Activated naive CD4-positive, alpha-beta T cell treated with anti-CD3 and anti-CD28 coated beads for 36 hours (primary cell): ENCODE measurements at regions not wholly inside any gene's neighbourhood (a gene's known extent, or its start where the extent isn't known, plus 50 kb on each side); places are given as distances from the start of the nearest gene placed in this dataset.

ENCODE experiments used
- CTCF ChIA-PET: fragments of 350-600 bp; sonication (Branson Sonifier 250); formaldehyde crosslinking; loops from one replicate; lab custom pipeline; 2021; ENCODE audit warnings: antibody characterized with exemption; lab: Charles Lee
- DNase-seq: peaks from one replicate; pipeline ENCODE4 v3.0.0-alpha.2; 2020
- H3K27ac Mint-ChIP-seq: one replicate; pipeline ENCODE4 v1.8.0; 2021; ENCODE audit warnings: mild to moderate bottlenecking, mixed read lengths
- H3K27me3 Mint-ChIP-seq: one replicate; pipeline ENCODE4 v1.8.0; 2021; ENCODE audit warnings: low read depth, mixed read lengths
- H3K36me3 Mint-ChIP-seq: one replicate; pipeline ENCODE4 v1.8.0; 2021; ENCODE audit warnings: low read depth, mixed read lengths
- H3K4me1 Mint-ChIP-seq: one replicate; pipeline ENCODE4 v1.8.0; 2021; ENCODE audit warnings: low read depth, mixed read lengths
- H3K4me3 Mint-ChIP-seq: one replicate; pipeline ENCODE4 v1.8.0; 2021; ENCODE audit warnings: mild to moderate bottlenecking, moderate library complexity, mixed read lengths
- H3K9me3 Mint-ChIP-seq: one replicate; pipeline ENCODE4 v1.8.0; 2021; ENCODE audit warnings: mixed read lengths
- intact Hi-C: fragments of 100-400 bp; cut with micrococcal nuclease; formaldehyde crosslinking; loops from one replicate; pipeline ENCODE4 v1.15.1; 2023

DNA sequence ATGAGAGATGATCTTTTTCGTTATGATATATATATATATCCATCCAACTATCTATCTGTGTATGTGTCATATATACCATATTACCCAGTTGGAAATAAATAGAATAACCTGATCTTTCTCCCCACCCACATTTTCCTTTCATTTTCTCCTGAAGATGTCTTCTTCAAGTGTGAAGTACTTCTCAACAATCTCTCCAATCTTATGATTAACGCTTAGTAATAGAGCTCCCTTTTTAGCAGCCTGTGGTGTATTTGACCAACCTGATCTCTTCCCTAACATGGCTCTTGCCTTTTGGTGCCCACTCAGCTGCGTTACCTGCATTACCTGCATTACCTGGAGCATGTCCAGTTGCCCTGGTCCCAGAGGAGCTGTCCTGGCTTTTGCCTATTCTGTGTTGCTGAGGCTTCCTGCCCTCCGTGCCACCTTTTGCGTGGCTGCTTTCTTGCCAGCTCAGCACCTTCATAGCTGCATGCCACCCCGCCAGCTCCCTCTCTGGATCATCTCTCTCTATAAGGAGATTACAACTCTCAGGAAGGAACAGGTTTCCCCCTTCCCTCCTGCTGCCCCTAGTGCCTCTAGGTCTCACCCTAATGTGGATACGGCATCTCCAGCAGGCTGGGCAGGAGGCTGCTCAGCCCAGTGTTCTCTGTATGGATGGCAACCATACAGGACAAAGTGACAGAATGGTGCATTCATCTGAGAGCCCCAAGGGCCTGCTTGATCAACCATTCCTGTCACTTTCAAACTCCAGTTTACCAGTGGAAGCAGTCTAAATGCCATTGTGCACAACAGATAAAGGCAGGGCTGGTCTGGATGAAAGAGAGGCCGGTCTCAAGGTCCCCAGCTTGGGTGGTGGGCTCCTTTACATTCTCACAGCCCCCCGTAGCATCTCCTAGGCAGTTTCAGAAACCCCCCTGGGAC is 126.7 kb downstream of the GADD45G start:
- Mint-ChIP-seq H3K4me3 (no peak overlapping the region), H3K4me1 (no peaks in the 10 kb centered on the region), H3K36me3 (no peaks in the 10 kb centered on the region), H3K9me3 (no peaks in the 10 kb centered on the region), H3K27me3 (no peaks in the 10 kb centered on the region), H3K27ac (no peak overlapping the region)
- CTCF ChIA-PET, result interaction anchor here (0.6 to 1.7 kb wide), 3 partner anchors 11 to 128 kb away, joined by 4 to 6 read pairs (median 5); no protein-coding TSS in a partner anchor
- intact Hi-C loops, result no loop called here
- no peak for DNase-seq

DNA sequence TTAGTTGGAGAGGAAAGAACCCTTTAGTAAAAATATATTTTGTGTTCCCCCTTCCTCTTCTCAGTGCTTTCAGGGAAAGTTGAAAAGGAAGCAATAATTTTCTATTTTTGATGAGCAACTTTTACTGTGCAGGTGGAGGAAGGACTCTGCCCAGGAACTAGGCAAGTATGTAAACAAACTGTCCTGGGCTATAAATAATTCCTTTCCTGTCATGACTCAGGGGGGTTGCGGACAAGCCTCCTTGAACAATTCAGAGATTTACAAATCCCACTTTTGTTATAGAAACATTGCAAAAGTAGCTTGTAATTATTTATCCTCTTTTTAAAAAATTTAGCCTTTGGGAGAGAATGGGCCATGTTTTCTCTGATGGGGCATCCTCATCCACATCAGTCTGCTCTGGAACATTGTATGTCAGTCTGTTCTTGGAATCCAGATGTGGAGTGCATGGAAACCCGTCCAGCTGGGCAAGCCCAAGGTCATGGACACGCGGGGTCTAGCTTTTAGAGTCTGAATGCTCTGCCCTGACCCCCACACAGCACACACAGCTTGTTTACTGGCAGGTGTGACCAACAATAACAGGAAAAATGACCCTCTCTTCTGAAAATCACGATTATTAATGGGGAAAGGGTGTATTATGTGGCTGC is 127.6 kb downstream of the GADD45G start:
- no peak for DNase-seq
- intact Hi-C loops, result no loop called here
- Mint-ChIP-seq H3K4me1 (no peaks in the 10 kb centered on the region), H3K27me3 (no peaks in the 10 kb centered on the region), H3K9me3 (no peaks in the 10 kb centered on the region), H3K27ac (no peak overlapping the region), H3K36me3 (no peaks in the 10 kb centered on the region), H3K4me3 (no peak overlapping the region)
- CTCF ChIA-PET, result interaction anchor here (0.6 to 1.7 kb wide), 3 partner anchors 34 to 367 kb away, joined by 3 to 6 read pairs (median 5); no protein-coding TSS in a partner anchor

- no peaks in the 10 kb centered on the region for H3K9me3 Mint-ChIP-seq
- H3K27me3 Mint-ChIP-seq, result no peaks in the 10 kb centered on the region
- no peaks in the 10 kb centered on the region for H3K4me1 Mint-ChIP-seq
- H3K36me3 Mint-ChIP-seq, result no peaks in the 10 kb centered on the region
- H3K27ac Mint-ChIP-seq, result no peak overlapping the region
- intact Hi-C loops, result no loop called here
- CTCF ChIA-PET, result interaction anchor here (0.9 kb wide), 1 partner anchor 367 kb away, joined by 3 read pairs; no protein-coding TSS in a partner anchor
- H3K4me3 Mint-ChIP-seq, result no peak overlapping the region
- DNase-seq, result no peak
Measured at GRCh38 chr9:89732939-89733324, 128.1 kb downstream of the GADD45G start.

DNA sequence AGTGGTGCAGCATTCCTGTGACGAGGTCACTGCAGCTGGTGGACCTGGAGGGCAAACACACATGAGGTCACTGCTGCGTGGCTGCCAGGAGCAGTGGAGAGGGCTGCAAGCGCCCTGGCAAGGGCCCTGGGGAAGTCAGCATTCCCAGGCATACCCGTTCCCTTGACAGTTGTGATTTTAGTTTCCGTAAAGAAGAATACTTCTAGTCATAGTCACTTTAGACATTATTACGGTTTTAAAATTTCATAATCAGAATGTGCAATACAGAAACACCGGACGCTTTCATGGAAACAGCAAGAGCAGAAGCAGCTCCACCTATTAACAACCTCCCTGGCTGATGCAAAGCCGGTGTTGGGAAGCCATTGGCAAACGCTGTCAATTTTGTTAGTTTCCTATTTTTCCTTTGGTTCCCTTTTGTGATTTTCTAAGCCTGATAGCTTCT is 129.8 kb downstream of the GADD45G start:
- intact Hi-C loops, result no loop called here

DNA sequence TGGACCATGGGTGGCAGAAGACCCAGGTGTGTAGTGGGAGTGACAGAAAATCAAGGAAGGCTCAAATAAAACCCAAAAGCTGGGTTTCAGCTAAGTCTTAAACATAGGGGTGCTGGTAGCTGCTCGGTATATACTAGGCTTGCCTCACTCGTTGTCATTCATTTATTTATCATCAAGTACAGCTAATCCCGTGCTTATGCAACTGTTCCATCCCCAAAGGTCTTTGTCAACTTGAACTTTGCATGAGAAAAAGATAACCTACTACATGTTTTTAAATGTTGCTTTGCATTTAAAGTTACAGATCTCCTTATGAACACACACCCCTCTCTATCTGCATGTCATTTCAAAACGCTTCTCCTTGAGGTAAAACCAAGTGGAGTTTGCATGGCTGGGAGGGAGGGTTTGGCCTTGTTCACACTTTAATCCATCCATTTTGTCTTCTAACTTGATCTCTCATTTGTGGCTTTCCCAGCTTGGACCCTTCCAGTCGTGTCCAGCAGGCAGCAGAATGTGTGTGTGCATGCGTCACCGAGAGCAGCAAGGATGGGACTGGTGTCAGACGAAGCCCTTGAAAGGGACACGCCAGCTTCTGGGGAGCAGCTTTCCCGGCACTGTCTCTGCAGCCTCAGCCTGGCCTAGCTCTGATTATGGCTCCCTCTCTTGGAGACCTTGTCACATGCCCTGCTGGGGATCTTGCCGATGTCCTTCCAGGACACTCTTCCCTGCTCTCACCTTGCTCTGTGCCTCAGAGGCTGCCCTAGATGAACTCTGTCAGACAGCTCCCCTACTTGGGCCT is 133.5 kb downstream of the GADD45G start:
- H3K9me3 Mint-ChIP-seq, result no peaks in the 10 kb centered on the region
- no peak overlapping the region for H3K4me3 Mint-ChIP-seq
- intact Hi-C loops, result no loop called here
- peaks cover 38% of the 10 kb centered on the region for H3K4me1 Mint-ChIP-seq
- H3K27me3 Mint-ChIP-seq, result no peaks in the 10 kb centered on the region
- no peaks in the 10 kb centered on the region for H3K36me3 Mint-ChIP-seq
- H3K27ac Mint-ChIP-seq, result no peak overlapping the region
- no peak for DNase-seq
- CTCF ChIA-PET, result interaction anchor here (0.6 to 1.5 kb wide), 3 partner anchors 27 to 140 kb away, joined by 3 to 4 read pairs (median 3); no protein-coding TSS in a partner anchor

More for the DNA sequence above, 129.8 kb downstream of the GADD45G start:
- no peaks in the 10 kb centered on the region for H3K9me3 Mint-ChIP-seq
- no peak overlapping the region for H3K4me3 Mint-ChIP-seq
- H3K27ac Mint-ChIP-seq, result no peak overlapping the region
- H3K4me1 Mint-ChIP-seq, result peaks cover 5% of the 10 kb centered on the region
- DNase-seq, result no peak
- CTCF ChIA-PET, result no interaction called here
- H3K27me3 Mint-ChIP-seq, result no peaks in the 10 kb centered on the region
- no peaks in the 10 kb centered on the region for H3K36me3 Mint-ChIP-seq

DNA sequence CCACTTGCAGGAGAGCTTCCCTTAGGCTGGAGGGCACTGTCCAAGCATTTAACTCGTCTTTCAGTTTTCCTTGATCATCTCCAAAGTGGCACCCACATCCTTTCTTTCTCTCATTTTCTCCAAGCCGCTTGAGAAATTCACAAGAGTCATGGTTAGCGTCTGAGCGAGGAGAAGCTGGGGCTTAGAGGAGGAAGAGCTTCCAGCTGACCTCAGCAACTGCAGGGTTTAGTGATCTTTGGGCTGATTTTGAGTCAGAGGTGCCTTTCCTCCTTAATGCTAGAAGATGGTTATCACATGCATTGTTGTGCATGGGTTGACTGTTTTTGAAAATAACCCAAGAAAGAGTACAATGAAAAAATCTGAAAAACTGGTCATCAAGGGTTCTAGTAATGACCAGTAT is 134.7 kb downstream of the GADD45G start:
- H3K27me3 Mint-ChIP-seq, result no peaks in the 10 kb centered on the region
- H3K27ac Mint-ChIP-seq, result no peak overlapping the region
- no peak overlapping the region for H3K4me3 Mint-ChIP-seq
- peaks cover 50% of the 10 kb centered on the region for H3K4me1 Mint-ChIP-seq
- no peaks in the 10 kb centered on the region for H3K36me3 Mint-ChIP-seq
- CTCF ChIA-PET, result interaction anchor here (0.6 to 1.5 kb wide), 3 partner anchors 13 to 96 kb away, joined by 3 read pairs; no protein-coding TSS in a partner anchor
- intact Hi-C loops, result no loop called here
- no peak for DNase-seq
- peaks cover 1% of the 10 kb centered on the region for H3K9me3 Mint-ChIP-seq

DNA sequence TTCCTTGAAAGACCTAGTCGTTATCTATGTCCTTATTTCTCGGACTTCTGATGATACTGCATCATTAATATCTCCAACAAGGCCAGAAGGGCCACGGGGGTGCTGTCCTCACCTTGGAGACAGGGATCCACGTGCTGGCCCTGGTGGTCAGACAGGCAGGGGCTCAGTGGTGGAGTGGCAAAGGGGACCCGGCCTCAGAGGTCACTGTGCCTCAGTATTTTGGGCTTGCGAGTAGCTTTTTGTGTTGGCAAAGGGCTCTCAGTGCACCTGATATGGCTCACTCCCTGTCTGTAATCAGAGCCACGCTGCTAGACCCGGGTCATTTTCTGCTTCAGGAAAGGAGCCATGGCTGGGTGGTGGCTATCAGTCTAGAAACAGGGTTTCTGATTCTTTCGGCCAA is 135.1 kb downstream of the GADD45G start:
- Mint-ChIP-seq H3K4me1 (peaks cover 53% of the 10 kb centered on the region), H3K4me3 (no peak overlapping the region), H3K9me3 (peaks cover 5% of the 10 kb centered on the region), H3K36me3 (no peaks in the 10 kb centered on the region), H3K27ac (no peak overlapping the region), H3K27me3 (no peaks in the 10 kb centered on the region)
- CTCF ChIA-PET, result interaction anchor here (0.6 kb wide), 1 partner anchor 96 kb away, joined by 3 read pairs; no protein-coding TSS in a partner anchor
- DNase-seq, result no peak
- intact Hi-C loops, result loop anchor here (5.0 kb wide), 3 partner anchors 177 to 357 kb away; no protein-coding TSS in a partner anchor

DNA sequence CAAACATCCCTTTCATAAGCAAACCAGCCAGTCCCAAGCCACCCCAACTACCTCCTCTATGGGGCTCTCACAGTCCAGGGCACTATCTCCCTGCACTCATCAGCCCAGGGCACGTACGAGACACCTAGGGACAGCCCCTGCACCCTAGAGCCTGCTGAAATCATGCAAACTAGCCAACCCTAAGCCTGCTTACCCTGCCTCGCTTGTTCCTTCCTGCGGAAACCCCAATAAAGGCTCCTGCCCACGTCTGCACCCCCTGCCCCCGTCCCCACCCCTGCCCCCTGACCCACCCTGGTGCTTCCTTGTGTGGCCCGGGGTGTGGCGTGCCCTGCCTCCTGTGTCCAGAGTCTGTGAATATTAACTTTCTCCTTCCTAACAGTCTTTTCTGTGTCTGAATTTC is 135.9 kb downstream of the GADD45G start:
- Mint-ChIP-seq H3K27me3 (no peaks in the 10 kb centered on the region), H3K27ac (no peak overlapping the region), H3K36me3 (no peaks in the 10 kb centered on the region), H3K4me1 (peaks cover 58% of the 10 kb centered on the region), H3K4me3 (no peak overlapping the region), H3K9me3 (peaks cover 5% of the 10 kb centered on the region)
- peak; percentile 71 for DNase-seq
- intact Hi-C loops, result loop anchor here (5.0 kb wide), 3 partner anchors 177 to 357 kb away; no protein-coding TSS in a partner anchor
- CTCF ChIA-PET, result no interaction called here

DNA sequence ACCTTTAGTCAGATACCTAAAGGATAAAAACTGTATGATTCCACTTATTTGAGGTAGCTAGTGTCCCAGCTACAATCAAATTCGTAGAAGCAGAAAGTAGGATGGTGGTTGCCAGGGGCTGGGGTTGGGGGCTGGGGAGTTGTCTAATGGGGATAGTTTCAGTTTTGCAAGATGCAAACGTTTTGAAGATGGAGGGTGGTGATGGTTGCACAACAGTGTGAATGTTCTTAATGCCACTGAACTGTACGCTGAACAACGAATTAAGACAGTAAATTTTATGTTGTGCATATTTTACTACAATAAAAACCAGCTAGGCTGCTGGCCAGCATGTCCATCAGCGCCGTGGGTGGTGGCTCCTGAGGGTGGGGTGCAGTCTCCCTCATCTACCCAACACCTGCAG is 137.8 kb downstream of the GADD45G start:
- H3K27ac Mint-ChIP-seq, result no peak overlapping the region
- DNase-seq, result peak; percentile 14

GRCh38 chr9:89743216-89743572 is 138.4 kb downstream of the GADD45G start:
- Mint-ChIP-seq H3K4me3 (no peak overlapping the region), H3K36me3 (no peaks in the 10 kb centered on the region), H3K27ac (peak overlapping the region; percentile 85), H3K9me3 (peaks cover 5% of the 10 kb centered on the region), H3K4me1 (peaks cover 64% of the 10 kb centered on the region), H3K27me3 (no peaks in the 10 kb centered on the region)
- DNase-seq, result peak; percentile 22
- intact Hi-C loops, result loop anchor here (1.0 to 5.0 kb wide), 5 partner anchors 42 to 354 kb away; no protein-coding TSS in a partner anchor
- CTCF ChIA-PET, result interaction anchor here (0.7 to 2.5 kb wide), 9 partner anchors 12 to 358 kb away, joined by 3 to 12 read pairs (median 6); no protein-coding TSS in a partner anchor

More for the DNA sequence above, 137.8 kb downstream of the GADD45G start:
- Mint-ChIP-seq H3K9me3 (peaks cover 5% of the 10 kb centered on the region), H3K36me3 (no peaks in the 10 kb centered on the region), H3K4me3 (no peak overlapping the region), H3K27me3 (no peaks in the 10 kb centered on the region), H3K4me1 (peaks cover 60% of the 10 kb centered on the region)
- intact Hi-C loops, result loop anchor here (1.0 to 5.0 kb wide), 5 partner anchors 41 to 355 kb away; no protein-coding TSS in a partner anchor
- CTCF ChIA-PET, result interaction anchor here (1.0 to 2.2 kb wide), 7 partner anchors 12 to 359 kb away, joined by 3 to 7 read pairs (median 6); no protein-coding TSS in a partner anchor

DNA sequence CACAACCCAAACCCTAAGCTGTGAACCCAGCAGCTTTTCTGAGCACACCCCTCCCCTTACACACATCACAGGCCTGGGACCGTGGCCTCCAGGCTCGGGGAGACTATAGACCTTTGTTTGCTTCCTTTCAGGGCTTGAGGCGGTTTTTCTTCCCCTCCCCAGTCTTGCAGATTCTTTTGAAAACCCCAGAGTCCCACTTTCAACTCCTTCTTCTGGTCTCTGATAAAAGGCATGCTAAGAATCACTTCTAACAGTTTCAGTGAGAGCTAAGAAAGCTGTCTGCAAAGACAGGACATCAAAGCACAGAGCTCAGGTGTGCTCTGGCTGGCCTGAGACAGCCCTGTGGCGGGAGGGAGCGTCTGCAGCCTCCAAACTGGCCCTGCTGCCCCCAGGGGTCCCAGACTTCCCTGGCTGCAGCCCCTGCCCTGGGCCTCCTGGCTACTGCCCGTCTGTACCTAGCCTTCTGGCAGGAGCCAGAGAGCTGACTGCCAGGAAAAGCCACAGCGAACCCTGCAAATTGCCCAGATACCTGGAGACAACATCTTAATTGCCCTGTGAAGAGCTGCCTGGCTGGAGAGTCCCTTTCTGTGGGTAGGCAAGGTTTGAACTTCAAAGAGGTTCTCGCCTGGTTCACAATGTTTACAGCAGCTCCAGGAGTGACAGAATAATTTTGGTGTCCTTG is 138.9 kb downstream of the GADD45G start:
- Mint-ChIP-seq H3K4me3 (no peak overlapping the region), H3K4me1 (peaks cover 69% of the 10 kb centered on the region), H3K27me3 (no peaks in the 10 kb centered on the region), H3K27ac (peak overlapping the region; percentile 85), H3K9me3 (peaks cover 5% of the 10 kb centered on the region), H3K36me3 (no peaks in the 10 kb centered on the region)
- intact Hi-C loops, result loop anchor here (1.0 to 5.0 kb wide), 5 partner anchors 42 to 354 kb away; no protein-coding TSS in a partner anchor
- DNase-seq, result peak; percentile 69
- CTCF ChIA-PET, result interaction anchor here (0.6 to 2.5 kb wide), 11 partner anchors 15 to 358 kb away, joined by 3 to 12 read pairs (median 4); no protein-coding TSS in a partner anchor
